NCI-H1092 treated with DMSO at 0.1 percent for 48 hours (cell line): ENCODE measurements at regions not wholly inside any gene's neighbourhood (a gene's known extent, or its start where the extent isn't known, plus 50 kb on each side); places are given as distances from the start of the nearest gene placed in this dataset.
"Not testable (repeated sequence)": the region's sequence is repeated elsewhere in the genome, so short reads cannot be mapped to it uniquely, and the experiment has no call there.

Experiments
- DNase-seq: peaks from one replicate; lab custom pipeline; 2025; lab: John Stamatoyannopoulos, UW

- DNase-seq: no peak
Observed at GRCh38 chr2:175766880-175767279, 235.2 kb downstream of the LNPK start.

- no peak for DNase-seq
Observed at GRCh38 chr2:175755656-175756386, 246.2 kb downstream of the LNPK start.

- no peak for DNase-seq
Observed at GRCh38 chr2:175755169-175755568, 246.9 kb downstream of the LNPK start.

- DNase-seq: no peak
Observed at GRCh38 chr2:175750195-175750594, 251.9 kb downstream of the LNPK start.

GRCh38 chr2:175745911-175746310 lies 256.2 kb downstream of the LNPK start:
- no peak for DNase-seq

- no peak for DNase-seq
Observed at GRCh38 chr2:175744000-175744399, 258.1 kb downstream of the LNPK start.

GRCh38 chr2:175743011-175743410 lies 259.1 kb downstream of the LNPK start:
- no peak for DNase-seq

- DNase-seq: no peak
Observed at GRCh38 chr2:175742367-175742766, 259.7 kb downstream of the LNPK start.

- no peak for DNase-seq
Observed at GRCh38 chr2:175741164-175741563, 260.9 kb downstream of the LNPK start.

GRCh38 chr2:175737722-175738361 lies 264.2 kb downstream of the LNPK start:
- DNase-seq: no peak

- DNase-seq: no peak
Observed at GRCh38 chr2:175734686-175735085, 267.4 kb downstream of the LNPK start.

GRCh38 chr2:175732531-175732930 lies 269.5 kb downstream of the LNPK start:
- no peak for DNase-seq

- no peak for DNase-seq
Observed at GRCh38 chr2:175730050-175730449, 272.0 kb downstream of the LNPK start.

- no peak for DNase-seq
Observed at GRCh38 chr2:175729049-175729706, 272.9 kb downstream of the LNPK start.

- no peak for DNase-seq
Observed at GRCh38 chr2:175728032-175728431, 274.0 kb downstream of the LNPK start.

GRCh38 chr2:175726223-175726622 lies 275.8 kb downstream of the LNPK start:
- no peak for DNase-seq

- DNase-seq: no peak
Observed at GRCh38 chr2:175709248-175709647, 292.8 kb downstream of the LNPK start.

- DNase-seq: no peak
Observed at GRCh38 chr2:175707322-175707721, 294.7 kb downstream of the LNPK start.

- not testable (repeated sequence) for DNase-seq
Observed at GRCh38 chr2:175704568-175704967, 297.5 kb downstream of the LNPK start.

GRCh38 chr2:175698061-175698460 lies 304.0 kb downstream of the LNPK start:
- DNase-seq: no peak

GRCh38 chr2:175690113-175690837 lies 311.8 kb downstream of the LNPK start:
- DNase-seq: peak; percentile 56

GRCh38 chr2:175688243-175688642 lies 313.8 kb downstream of the LNPK start:
- DNase-seq: no peak

GRCh38 chr2:175687465-175687864 lies 314.6 kb downstream of the LNPK start:
- DNase-seq: peak; percentile 12
